Prostate gland (tissue), 2 donors: ENCODE measurements at regions not wholly inside any gene's neighbourhood (a gene's known extent, or its start where the extent isn't known, plus 50 kb on each side); places are given as distances from the start of the nearest gene placed in this dataset.

Experiments used
- POLR2A ChIP-seq: fragments of 450-650 bp; IDR thresholded peaks from one replicate; pipeline ENCODE4 v1.6.1; 2016; ENCODE audit warnings: antibody characterized with exemption, mild to moderate bottlenecking
- TF ChIP-seq, protein P1 (sequence below), 4 experiments: fragments of 200-600 bp in 2 of 4; fragments of 450-650 bp in 2 of 4; sonication (generic) in 2 of 4; IDR thresholded peaks; 1 replicate in 3 of 4; 2 replicates in 1 of 4; pipeline ENCODE4 v1.5.1; 2016 to 2019; ENCODE audit warnings: antibody characterized with exemption in 4 of 4, mild to moderate bottlenecking in 2 of 4, moderate library complexity in 2 of 4

- TF ChIP-seq, protein P1, sequence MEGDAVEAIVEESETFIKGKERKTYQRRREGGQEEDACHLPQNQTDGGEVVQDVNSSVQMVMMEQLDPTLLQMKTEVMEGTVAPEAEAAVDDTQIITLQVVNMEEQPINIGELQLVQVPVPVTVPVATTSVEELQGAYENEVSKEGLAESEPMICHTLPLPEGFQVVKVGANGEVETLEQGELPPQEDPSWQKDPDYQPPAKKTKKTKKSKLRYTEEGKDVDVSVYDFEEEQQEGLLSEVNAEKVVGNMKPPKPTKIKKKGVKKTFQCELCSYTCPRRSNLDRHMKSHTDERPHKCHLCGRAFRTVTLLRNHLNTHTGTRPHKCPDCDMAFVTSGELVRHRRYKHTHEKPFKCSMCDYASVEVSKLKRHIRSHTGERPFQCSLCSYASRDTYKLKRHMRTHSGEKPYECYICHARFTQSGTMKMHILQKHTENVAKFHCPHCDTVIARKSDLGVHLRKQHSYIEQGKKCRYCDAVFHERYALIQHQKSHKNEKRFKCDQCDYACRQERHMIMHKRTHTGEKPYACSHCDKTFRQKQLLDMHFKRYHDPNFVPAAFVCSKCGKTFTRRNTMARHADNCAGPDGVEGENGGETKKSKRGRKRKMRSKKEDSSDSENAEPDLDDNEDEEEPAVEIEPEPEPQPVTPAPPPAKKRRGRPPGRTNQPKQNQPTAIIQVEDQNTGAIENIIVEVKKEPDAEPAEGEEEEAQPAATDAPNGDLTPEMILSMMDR (IDR thresholded peaks at IDR 0.05) = no peak
- TF ChIP-seq POLR2A = no peak
These were observed 98.2 kb upstream of the IGLL5 start for GRCh38 chr22:22789233-22789921.
